Ascending aorta (tissue), 2 donors: ENCODE measurements at regions not wholly inside any gene's neighbourhood (a gene's known extent, or its start where the extent isn't known, plus 50 kb on each side); places are given as distances from the start of the nearest gene placed in this dataset.

Experiments used
- DNase-seq, 2 donors: peaks; one replicate each; pipeline ENCODE4 v3.0.0-alpha.2; 2019; ENCODE audit warnings: low spot score in 2 of 2
- H3K27ac ChIP-seq, 2 donors: fragments of 200-600 bp; sonication (generic); one replicate each; pipeline ENCODE4 v1.5.1; 2016 to 2017; ENCODE audit warnings: mild to moderate bottlenecking in 1 of 2
- H3K27me3 ChIP-seq: fragments of 200-600 bp; sonication (generic); one replicate; pipeline ENCODE4 v1.5.1; 2017
- H3K36me3 ChIP-seq, 2 donors: fragments of 200-600 bp; sonication (generic); one replicate each; pipeline ENCODE4 v1.5.1; 2016
- H3K4me1 ChIP-seq, 2 donors: fragments of 200-600 bp; sonication (generic); one replicate each; pipeline ENCODE4 v1.5.1; 2016 to 2017; ENCODE audit warnings: mild to moderate bottlenecking in 1 of 2
- H3K4me3 ChIP-seq, 2 donors: fragments of 200-600 bp; sonication (generic); one replicate each; pipeline ENCODE4 v1.5.1; 2016 to 2017; ENCODE audit warnings: mild to moderate bottlenecking in 1 of 2
- H3K9me3 ChIP-seq, 2 donors: fragments of 200-600 bp; sonication (generic); one replicate each; pipeline ENCODE4 v1.5.1; 2016
- intact Hi-C: fragments of 100-400 bp; cut with DNase I; formaldehyde crosslinking; loops from one replicate; pipeline ENCODE4 v1.15.1; 2023
- TF ChIP-seq, protein P1 (sequence below), 3 experiments: fragments of 200-600 bp in 2 of 3; fragments of 450-650 bp in 1 of 3; sonication (generic) in 2 of 3; IDR thresholded peaks; one replicate each; pipeline ENCODE4 v1.5.1; 2016 to 2019; ENCODE audit warnings: antibody characterized with exemption in 3 of 3, mild to moderate bottlenecking in 1 of 3, moderate library complexity in 1 of 3

GRCh38 chr6:30826961-30827342 lies 57.4 kb upstream of the DDR1 start:
- Histone ChIP-seq H3K36me3 (no peaks in the 10 kb centered on the region), H3K4me1 (peaks cover 10 to 20% of the 10 kb centered on the region in 2 donors), H3K27ac (no peak overlapping the region), H3K27me3 (no peaks in the 10 kb centered on the region), H3K9me3 (no peaks in the 10 kb centered on the region), H3K4me3 (no peak overlapping the region)
- TF ChIP-seq, protein P1, sequence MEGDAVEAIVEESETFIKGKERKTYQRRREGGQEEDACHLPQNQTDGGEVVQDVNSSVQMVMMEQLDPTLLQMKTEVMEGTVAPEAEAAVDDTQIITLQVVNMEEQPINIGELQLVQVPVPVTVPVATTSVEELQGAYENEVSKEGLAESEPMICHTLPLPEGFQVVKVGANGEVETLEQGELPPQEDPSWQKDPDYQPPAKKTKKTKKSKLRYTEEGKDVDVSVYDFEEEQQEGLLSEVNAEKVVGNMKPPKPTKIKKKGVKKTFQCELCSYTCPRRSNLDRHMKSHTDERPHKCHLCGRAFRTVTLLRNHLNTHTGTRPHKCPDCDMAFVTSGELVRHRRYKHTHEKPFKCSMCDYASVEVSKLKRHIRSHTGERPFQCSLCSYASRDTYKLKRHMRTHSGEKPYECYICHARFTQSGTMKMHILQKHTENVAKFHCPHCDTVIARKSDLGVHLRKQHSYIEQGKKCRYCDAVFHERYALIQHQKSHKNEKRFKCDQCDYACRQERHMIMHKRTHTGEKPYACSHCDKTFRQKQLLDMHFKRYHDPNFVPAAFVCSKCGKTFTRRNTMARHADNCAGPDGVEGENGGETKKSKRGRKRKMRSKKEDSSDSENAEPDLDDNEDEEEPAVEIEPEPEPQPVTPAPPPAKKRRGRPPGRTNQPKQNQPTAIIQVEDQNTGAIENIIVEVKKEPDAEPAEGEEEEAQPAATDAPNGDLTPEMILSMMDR (IDR thresholded peaks at IDR 0.05): no peak
- intact Hi-C loops: loop anchor here (5.0 kb wide), 1 partner anchor 45 kb away; no protein-coding TSS in a partner anchor
- DNase-seq: no peak

- H3K4me1 ChIP-seq: peaks cover 10 to 28% of the 10 kb centered on the region in 2 donors
These were observed 59.6 kb upstream of the DDR1 start for GRCh38 chr6:30824698-30825097.

GRCh38 chr6:30823534-30823865 lies 60.8 kb upstream of the DDR1 start:
- TF ChIP-seq, protein P1 (IDR thresholded peaks at IDR 0.05): no peak
- Histone ChIP-seq H3K9me3 (no peaks in the 10 kb centered on the region), H3K4me1 (peaks cover 10 to 22% of the 10 kb centered on the region in 2 donors), H3K27me3 (no peaks in the 10 kb centered on the region), H3K27ac (no peak overlapping the region), H3K4me3 (no peak overlapping the region), H3K36me3 (no peaks in the 10 kb centered on the region)
- DNase-seq: no peak
- intact Hi-C loops: loop anchor here (5.0 kb wide), 1 partner anchor 146 kb away; no protein-coding TSS in a partner anchor

More at GRCh38 chr6:30824698-30825097, 59.6 kb upstream of the DDR1 start:
- H3K36me3 ChIP-seq: no peaks in the 10 kb centered on the region
- intact Hi-C loops: loop anchor here (5.0 kb wide), 2 partner anchors 42 to 147 kb away; no protein-coding TSS in a partner anchor
- H3K4me3 ChIP-seq: no peak overlapping the region
- TF ChIP-seq, protein P1 (IDR thresholded peaks at IDR 0.05): no peak
- no peaks in the 10 kb centered on the region for H3K9me3 ChIP-seq
- no peak for DNase-seq
- H3K27ac ChIP-seq: no peak overlapping the region
- no peaks in the 10 kb centered on the region for H3K27me3 ChIP-seq

DNA sequence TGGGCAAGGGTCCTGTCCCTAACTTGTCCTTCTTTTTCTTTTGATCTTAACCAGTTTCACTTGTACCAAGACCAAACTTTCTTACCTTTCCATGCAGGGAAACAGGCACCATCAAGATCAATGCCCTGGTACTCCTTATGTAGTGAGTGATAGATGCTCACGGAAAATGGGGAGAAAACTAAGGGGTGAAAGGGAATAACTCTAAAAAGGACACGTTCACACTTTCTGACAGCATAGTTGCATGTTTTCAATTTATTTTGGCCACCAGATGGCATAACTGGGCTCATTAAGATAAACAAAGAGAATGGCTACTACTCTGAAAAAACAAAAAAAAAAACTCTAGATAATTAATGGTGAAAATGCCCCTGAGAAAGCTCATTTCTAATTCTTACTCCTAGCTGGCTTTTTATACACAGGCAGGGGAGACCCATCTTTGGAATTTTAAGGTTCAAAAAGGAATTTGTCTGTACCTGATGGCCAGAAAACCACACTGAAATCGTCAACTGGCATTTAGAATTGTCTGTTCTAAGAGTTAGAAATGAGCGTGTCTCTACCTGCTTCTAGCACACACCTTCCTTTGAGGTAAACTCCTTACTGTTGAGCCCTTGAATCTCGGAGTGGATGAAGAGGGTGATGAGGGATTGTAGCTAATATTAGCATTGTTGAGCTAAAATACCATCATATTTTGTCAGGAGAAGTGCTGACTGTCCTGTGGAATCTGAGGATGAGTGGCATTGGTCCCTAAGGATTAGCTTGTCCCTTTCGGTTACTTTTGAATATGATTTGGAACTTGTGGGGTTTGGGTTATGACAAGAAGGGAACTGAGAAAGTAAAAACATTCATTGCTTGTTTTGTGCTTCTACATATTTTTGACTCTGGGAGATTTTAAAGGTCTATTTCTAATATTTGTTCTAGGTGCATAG lies 62.2 kb upstream of the DDR1 start:
- H3K27me3 ChIP-seq: no peaks in the 10 kb centered on the region
- peak overlapping the region; percentile 35 to 47 for H3K27ac ChIP-seq
- H3K36me3 ChIP-seq: no peaks in the 10 kb centered on the region
- H3K4me1 ChIP-seq: peaks cover 6 to 14% of the 10 kb centered on the region in 2 donors
- H3K4me3 ChIP-seq: no peak overlapping the region
- H3K9me3 ChIP-seq: no peaks in the 10 kb centered on the region
- intact Hi-C loops: loop anchor here (2.0 to 5.0 kb wide), 2 partner anchors 77 to 145 kb away; partner anchors contain the start of gene IER3
- no peak for DNase-seq
- TF ChIP-seq, protein P1 (IDR thresholded peaks at IDR 0.05): peak; percentile 31 to 45 (median 45)

DNA sequence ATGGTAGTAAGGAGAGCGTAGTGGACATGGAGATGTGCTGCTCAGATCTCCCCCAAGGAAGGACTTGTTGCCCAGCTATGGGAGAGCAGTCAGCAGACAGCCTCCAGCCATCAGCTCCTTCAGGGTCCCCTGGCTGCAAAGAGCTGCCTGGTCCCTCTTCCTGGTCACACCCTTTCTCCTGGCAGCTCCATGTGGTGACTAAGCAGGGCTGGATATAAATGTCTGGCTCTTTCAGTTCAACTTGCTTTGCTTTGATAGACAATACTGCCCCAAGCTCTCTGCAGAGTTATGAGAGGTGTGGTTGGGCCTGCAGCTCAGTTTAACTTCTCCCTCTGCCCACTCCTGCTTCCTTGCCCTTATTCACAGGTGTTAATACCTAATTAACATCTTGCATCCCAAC lies 64.1 kb upstream of the DDR1 start:
- intact Hi-C loops: loop anchor here (2.0 to 5.0 kb wide), 2 partner anchors 75 to 143 kb away; partner anchors contain the start of gene IER3
- H3K4me3 ChIP-seq: no peak overlapping the region
- peak in 1 of 2 donors; percentile 86 for DNase-seq
- peak overlapping the region; percentile 31 to 43 for H3K27ac ChIP-seq
- H3K27me3 ChIP-seq: no peaks in the 10 kb centered on the region
- peaks cover 6 to 14% of the 10 kb centered on the region in 2 donors for H3K4me1 ChIP-seq
- no peaks in the 10 kb centered on the region for H3K36me3 ChIP-seq
- no peaks in the 10 kb centered on the region for H3K9me3 ChIP-seq
- TF ChIP-seq, protein P1 (IDR thresholded peaks at IDR 0.05): peak in 1 of 3 experiments; percentile 40
